Sigmoid colon (tissue), 6 donors: ENCODE measurements at regions not wholly inside any gene's neighbourhood (a gene's known extent, or its start where the extent isn't known, plus 50 kb on each side); places are given as distances from the start of the nearest gene placed in this dataset.

Experiments
- DNase-seq: peaks from one replicate; pipeline ENCODE4 v3.0.0-alpha.2; 2019
- H3K27ac ChIP-seq, 4 donors: fragments of 200-600 bp; sonication (generic); one replicate each; pipeline ENCODE4 v1.5.1; 2016 to 2019; ENCODE audit warnings: mild to moderate bottlenecking in 1 of 4
- H3K27me3 ChIP-seq, 3 donors: fragments of 200-600 bp; sonication (generic); one replicate each; pipeline ENCODE4 v1.5.1; 2019; ENCODE audit warnings: mild to moderate bottlenecking in 1 of 3
- H3K36me3 ChIP-seq, 4 donors: fragments of 200-600 bp; sonication (generic); one replicate each; pipeline ENCODE4 v1.5.1; 2016 to 2019
- H3K4me1 ChIP-seq, 4 donors: fragments of 200-600 bp; sonication (generic); one replicate each; pipeline ENCODE4 v1.5.1; 2017 to 2019
- H3K4me3 ChIP-seq, 4 donors: fragments of 200-600 bp; sonication (generic); one replicate each; pipeline ENCODE4 v1.5.1; 2017 to 2019; ENCODE audit warnings: mild to moderate bottlenecking in 2 of 4, moderate library complexity in 1 of 4
- H3K9me3 ChIP-seq, 4 donors: fragments of 200-600 bp in 3 of 4; sonication (generic) in 3 of 4; one replicate each; pipeline versions ENCODE4 v1.5.1 to v1.6.1; 2013 to 2019
- CTCF ChIP-seq, 4 experiments: fragments of 450-650 bp in 3 of 4; fragments of 200-600 bp in 1 of 4; IDR thresholded peaks; one replicate each; pipeline ENCODE4 v1.5.1; 2016 to 2019; ENCODE audit warnings: antibody characterized with exemption in 4 of 4, mild to moderate bottlenecking in 3 of 4, moderate library complexity in 2 of 4
- EP300 ChIP-seq, 4 donors: sonication (generic); formaldehyde crosslinking; IDR thresholded peaks; one replicate each; pipeline ENCODE4 v1.6.1; 2017; ENCODE audit warnings: antibody characterized with exemption in 4 of 4
- POLR2A ChIP-seq, 2 donors: fragments of 450-650 bp; IDR thresholded peaks; one replicate each; pipeline ENCODE4 v1.6.1; 2016; ENCODE audit warnings: antibody characterized with exemption in 2 of 2, mild to moderate bottlenecking in 2 of 2, moderate library complexity in 2 of 2
- POLR2AphosphoS5 ChIP-seq, 4 donors: sonication (generic); formaldehyde crosslinking; IDR thresholded peaks; one replicate each; pipeline ENCODE4 v1.6.1; 2017; ENCODE audit warnings: antibody characterized with exemption in 4 of 4
- WGBS, 2 donors: extraction: QIAGEN DNeasy Blood & Tissue Kit; methylation state at CpG; one replicate each; pipeline ENCODE4 v1.1.7; 2013; 5-methylcytosine and 5-hydroxymethylcytosine counted together
- intact Hi-C: fragments of 100-400 bp; cut with DNase I; formaldehyde crosslinking; loops from one replicate; pipeline ENCODE4 v1.15.1; 2023
- donor health status: healthy with polysubstance abuse.
- donor health status: healthy.

GRCh38 chr14:49427117-49427516 is 159.1 kb downstream of the RPS29 start:
- no peaks in the 10 kb centered on the region for H3K27me3 ChIP-seq
- H3K4me3 ChIP-seq = no peak overlapping the region
- TF ChIP-seq POLR2AphosphoS5 (IDR thresholded peaks at IDR 0.05) (no peak), EP300 (IDR thresholded peaks at IDR 0.05) (no peak), CTCF (IDR thresholded peaks at IDR 0.05) (no peak), POLR2A (IDR thresholded peaks at IDR 0.05) (no peak)
- 49 to 63% methylated on average over 8 of the region's 8 CpGs for WGBS, 2 donors
- H3K27ac ChIP-seq = no peak overlapping the region
- H3K9me3 ChIP-seq = peaks cover 0 to 5% (median under 1%) of the 10 kb centered on the region in 4 donors
- intact Hi-C loops = no loop called here
- no peak for DNase-seq
- H3K4me1 ChIP-seq = no peaks in the 10 kb centered on the region
- no peaks in the 10 kb centered on the region for H3K36me3 ChIP-seq

- Histone ChIP-seq H3K36me3 (no peaks in the 10 kb centered on the region), H3K4me1 (no peaks in the 10 kb centered on the region), H3K4me3 (no peak overlapping the region), H3K27me3 (no peaks in the 10 kb centered on the region), H3K9me3 (peaks cover 0 to 2% (median under 1%) of the 10 kb centered on the region in 4 donors), H3K27ac (no peak overlapping the region)
- TF ChIP-seq POLR2AphosphoS5 (IDR thresholded peaks at IDR 0.05) = no peak
- no peak for TF ChIP-seq EP300 (IDR thresholded peaks at IDR 0.05)
- TF ChIP-seq CTCF (IDR thresholded peaks at IDR 0.05) = no peak
- no peak for TF ChIP-seq POLR2A (IDR thresholded peaks at IDR 0.05)
- intact Hi-C loops = no loop called here
- no peak for DNase-seq
- WGBS, 2 donors = 81 to 82% methylated on average over 1 of the region's 1 CpG
Measured at GRCh38 chr14:49425921-49426320, 160.3 kb downstream of the RPS29 start.

- intact Hi-C loops = no loop called here
- Histone ChIP-seq H3K4me3 (no peak overlapping the region), H3K4me1 (no peaks in the 10 kb centered on the region), H3K36me3 (no peaks in the 10 kb centered on the region), H3K9me3 (no peaks in the 10 kb centered on the region), H3K27ac (no peak overlapping the region), H3K27me3 (no peaks in the 10 kb centered on the region)
- TF ChIP-seq EP300 (IDR thresholded peaks at IDR 0.05) (no peak), POLR2AphosphoS5 (IDR thresholded peaks at IDR 0.05) (no peak), CTCF (IDR thresholded peaks at IDR 0.05) (no peak), POLR2A (IDR thresholded peaks at IDR 0.05) (no peak)
- 76 to 77% methylated on average over 4 of the region's 4 CpGs for WGBS, 2 donors
- no peak for DNase-seq
Measured at GRCh38 chr14:49424436-49425331, 161.5 kb downstream of the RPS29 start.

GRCh38 chr14:49420201-49420600 is 166.0 kb downstream of the RPS29 start:
- TF ChIP-seq EP300 (IDR thresholded peaks at IDR 0.05) (no peak), CTCF (IDR thresholded peaks at IDR 0.05) (no peak), POLR2A (IDR thresholded peaks at IDR 0.05) (no peak), POLR2AphosphoS5 (IDR thresholded peaks at IDR 0.05) (no peak)
- WGBS, 2 donors = 79 to 89% methylated on average over 3 of the region's 3 CpGs
- DNase-seq = no peak
- no peaks in the 10 kb centered on the region for H3K27me3 ChIP-seq
- H3K4me1 ChIP-seq = no peaks in the 10 kb centered on the region
- intact Hi-C loops = no loop called here
- no peak overlapping the region for H3K4me3 ChIP-seq
- H3K36me3 ChIP-seq = no peaks in the 10 kb centered on the region
- H3K27ac ChIP-seq = no peak overlapping the region
- no peaks in the 10 kb centered on the region for H3K9me3 ChIP-seq
